Pancreas (tissue), 10 donors: ENCODE measurements at regions not wholly inside any gene's neighbourhood (a gene's known extent, or its start where the extent isn't known, plus 50 kb on each side); places are given as distances from the start of the nearest gene placed in this dataset.
A peak's percentile ranks its signal among the peaks of the same experiment; 100 is the strongest.

Experiments used
- ATAC-seq, 4 donors: fragments of 200-7000 bp; cut with Tn5 transposase; one replicate each; pipeline versions ENCODE4 v1.8.0 to v1.9.1; 2020; ENCODE audit warnings: mild to moderate bottlenecking in 4 of 4, moderate library complexity in 4 of 4
- DNase-seq, 6 donors: peaks; one replicate each; pipeline ENCODE4 v3.0.0-alpha.2; 2020
- FAIRE-seq: peaks from 2 replicates; lab custom pipeline; 2012; peaks lifted over from hg19 to GRCh38; lab: Jason Lieb, UNC
- H3K27ac ChIP-seq, 4 donors: fragments of 200-600 bp; sonication (generic); 1 replicate in 3 of 4; 2 replicates in 1 of 4; pipeline versions ENCODE4 v1.5.0 to v1.8.0; 2020
- H3K27me3 ChIP-seq, 4 donors: fragments of 200-600 bp; one replicate each; pipeline ENCODE4 v1.8.0; 2021
- H3K36me3 ChIP-seq, 3 donors: fragments of 200-600 bp; sonication (generic) in 1 of 3; one replicate each; pipeline versions ENCODE4 v1.5.0 to v1.8.0; 2020 to 2021
- H3K4me1 ChIP-seq, 3 donors: fragments of 200-600 bp; one replicate each; pipeline ENCODE4 v1.8.0; 2021
- H3K4me3 ChIP-seq, 4 donors: fragments of 200-600 bp; sonication (generic) in 2 of 4; one replicate each; pipeline versions ENCODE4 v1.5.0 to v1.8.0; 2020 to 2021
- H3K9me3 ChIP-seq, 4 donors: fragments of 200-600 bp; one replicate each; pipeline ENCODE4 v1.8.0; 2021
- CTCF ChIP-seq, 4 donors: fragments of 200-600 bp; sonication (generic) in 3 of 4; IDR thresholded peaks; one replicate each; pipeline versions ENCODE4 v1.5.0 to v1.8.0; 2021; ENCODE audit warnings: antibody characterized with exemption in 4 of 4
- WGBS, 2 donors: extraction: QIAGEN DNeasy Blood & Tissue Kit; methylation state at CpG; one replicate each; pipeline ENCODE4 v1.1.7; 2013; 5-methylcytosine and 5-hydroxymethylcytosine counted together
- intact Hi-C, 3 donors: fragments of 100-400 bp; cut with DNase I; formaldehyde crosslinking; loops; one replicate each; pipeline versions ENCODE4 v1.11.1 to v1.14.2; 2022
- donor health status: healthy with polysubstance abuse.
- donor health status: DM: no; HTN: no; CAD: no; lungs with moderate emphysema.
- donor health status: DM: no; HTN: no; CAD: no.
- donor health status: control.
- donor health status: control.
- donor health status: Bipolar disorder and iron deficiency.
- donor health status: DM: yes; HTN: yes; CAD: no.
- donor health status: DM: no; HTN: no; CAD: no.
- donor health status: DM: no; HTN: no; CAD: no.
- donor health status: DM: yes; HTN: yes; CAD: no.

GRCh38 chr12:75764091-75764841, 252.9 kb upstream of the KRR1 start:
- no peak for DNase-seq
- no peak for ATAC-seq
- H3K36me3 ChIP-seq, result no peaks in the 10 kb centered on the region
- no peak for FAIRE-seq
- 68 to 72% methylated on average over 5 of the region's 5 CpGs for WGBS, 2 donors
- H3K9me3 ChIP-seq, result no peaks in the 10 kb centered on the region
- TF ChIP-seq CTCF (IDR thresholded peaks at IDR 0.05), result no peak
- no peak overlapping the region for H3K27ac ChIP-seq
- no peaks in the 10 kb centered on the region for H3K27me3 ChIP-seq
- H3K4me1 ChIP-seq, result peaks cover 0 to 2% (median 0%) of the 10 kb centered on the region in 3 donors
- no peak overlapping the region for H3K4me3 ChIP-seq
- intact Hi-C loops, result no loop called here

- ATAC-seq, result no peak
- intact Hi-C loops, result no loop called here
- Histone ChIP-seq H3K4me3 (no peak overlapping the region), H3K4me1 (peaks cover 0 to 2% (median 0%) of the 10 kb centered on the region in 3 donors), H3K36me3 (no peaks in the 10 kb centered on the region), H3K9me3 (no peaks in the 10 kb centered on the region), H3K27me3 (no peaks in the 10 kb centered on the region), H3K27ac (no peak overlapping the region)
- no peak for FAIRE-seq
- 79 to 84% methylated on average over 7 of the region's 7 CpGs for WGBS, 2 donors
- no peak for TF ChIP-seq CTCF (IDR thresholded peaks at IDR 0.05)
- no peak for DNase-seq
These were observed 249.3 kb upstream of the KRR1 start for GRCh38 chr12:75760573-75761294.

GRCh38 chr12:75759842-75760572, 248.6 kb upstream of the KRR1 start:
- WGBS, 2 donors, result 85 to 92% methylated on average over 3 of the region's 3 CpGs
- no peak for TF ChIP-seq CTCF (IDR thresholded peaks at IDR 0.05)
- no peaks in the 10 kb centered on the region for H3K36me3 ChIP-seq

GRCh38 chr12:75759196-75759595, 247.8 kb upstream of the KRR1 start:
- H3K4me3 ChIP-seq, result no peak overlapping the region
- H3K27me3 ChIP-seq, result no peaks in the 10 kb centered on the region
- no peaks in the 10 kb centered on the region for H3K36me3 ChIP-seq
- 82 to 97% methylated on average over 4 of the region's 4 CpGs for WGBS, 2 donors
- H3K9me3 ChIP-seq, result no peaks in the 10 kb centered on the region
- no peak for FAIRE-seq
- no peak for TF ChIP-seq CTCF (IDR thresholded peaks at IDR 0.05)
- H3K4me1 ChIP-seq, result peaks cover 0 to 2% (median 0%) of the 10 kb centered on the region in 3 donors
- no peak for ATAC-seq
- DNase-seq, result no peak
- H3K27ac ChIP-seq, result no peak overlapping the region
- intact Hi-C loops, result no loop called here

More at GRCh38 chr12:75759842-75760572, 248.6 kb upstream of the KRR1 start:
- intact Hi-C loops, result no loop called here
- H3K27ac ChIP-seq, result no peak overlapping the region
- no peaks in the 10 kb centered on the region for H3K9me3 ChIP-seq
- peak in 1 of 4 donors; percentile 37 for ATAC-seq
- H3K4me1 ChIP-seq, result peaks cover 0 to 2% (median 0%) of the 10 kb centered on the region in 3 donors
- no peak for FAIRE-seq
- no peak for DNase-seq
- H3K4me3 ChIP-seq, result no peak overlapping the region
- H3K27me3 ChIP-seq, result no peaks in the 10 kb centered on the region
